K562 (cell line): ENCODE measurements at regions not wholly inside any gene's neighbourhood (a gene's known extent, or its start where the extent isn't known, plus 50 kb on each side); places are given as distances from the start of the nearest gene placed in this dataset.

Experiments
- ATAC-seq: fragments of 200-7000 bp; cut with Tn5 transposase; 3 replicates; pipeline ENCODE4 v1.9.1; 2020; ENCODE audit warnings: moderate library complexity
- BruUV-seq: library from RNA; stranded (reverse); fragments of 400-500 nt; replicated peaks from 2 replicates; lab custom pipeline; 2021; lab: Mats Ljungman, UMichigan
- CTCF ChIA-PET: fragments of 300-600 bp; formaldehyde crosslinking; extraction: SDS; loops from one replicate; lab custom pipeline; 2021; ENCODE audit warnings: low intra/inter-chr PET ratio; lab: Yijun Ruan, JAX
- POLR2A ChIA-PET: fragments of 300-600, 350-650 bp; sonication (Branson Sonifier 250); formaldehyde crosslinking; extraction: SDS; loops from one replicate; lab custom pipeline; 2021; ENCODE audit warnings: antibody characterized with exemption, inconsistent platforms; lab: Yijun Ruan, JAX
- DNase-seq, 4 experiments: peaks; one replicate each; pipeline versions ENCODE4 v3.0.0 to v3.0.0-alpha.2; 2011 to 2018; ENCODE audit warnings: low spot score in 3 of 4, mixed read lengths in 3 of 4; ENCODE audit errors: extremely low read depth in 1 of 4
- FAIRE-seq: peaks from 2 replicates; lab custom pipeline; 2011; peaks lifted over from hg19 to GRCh38; lab: Jason Lieb, UNC
- H2AFZ ChIP-seq: 2 replicates; pipeline ENCODE4 v1.6.0; 2011; ENCODE audit warnings: low read depth, low read length, control low read depth, inconsistent platforms
- H3K27ac ChIP-seq: fragments of 200-600 bp; 3 replicates; pipeline ENCODE4 v1.8.0; 2011; ENCODE audit warnings: low read depth, mild to moderate bottlenecking, control low read depth, inconsistent platforms, low read length, moderate library complexity, mixed read lengths; ENCODE audit errors: extremely low read depth
- H3K27me3 ChIP-seq, 2 experiments: fragments of 300-600 bp in 1 of 2; 2 replicates in 1 of 2; 3 replicates in 1 of 2; pipeline versions ENCODE4 v1.6.0 to v1.8.0; 2011; ENCODE audit warnings: inconsistent platforms in 2 of 2, low read length in 2 of 2, mild to moderate bottlenecking in 1 of 2, mixed read lengths in 1 of 2, moderate library complexity in 1 of 2; ENCODE audit not compliant: control insufficient read depth in 2 of 2, insufficient read depth in 2 of 2
- H3K36me3 ChIP-seq: fragments of 300-600 bp; 3 replicates; pipeline ENCODE4 v1.8.0; 2011; ENCODE audit warnings: mild to moderate bottlenecking, low read length, inconsistent platforms; ENCODE audit not compliant: control insufficient read depth, insufficient read depth
- H3K4me1 ChIP-seq, 2 experiments: fragments of 200-600 bp in 1 of 2; replicated peaks in 1 of 2; 2 replicates in 1 of 2; 3 replicates in 1 of 2; pipeline versions ENCODE4 v1.5.1 to v1.8.0; 2011; ENCODE audit warnings: inconsistent platforms in 2 of 2, low read length in 2 of 2, mild to moderate bottlenecking in 1 of 2, mixed read lengths in 1 of 2, moderate library complexity in 1 of 2; ENCODE audit not compliant: control insufficient read depth in 2 of 2, insufficient read depth in 2 of 2
- H3K4me2 ChIP-seq: 2 replicates; pipeline ENCODE4 v1.6.1; 2011; ENCODE audit warnings: low read length, control low read depth, inconsistent platforms, mixed read lengths; ENCODE audit not compliant: insufficient read depth
- H3K4me3 ChIP-seq: fragments of 200-600 bp; sonication (generic), shearing (Covaris generic); 2 replicates; pipeline ENCODE4 v1.5.1; 2016; ENCODE audit warnings: control low read depth, inconsistent platforms
- H3K79me2 ChIP-seq: fragments of 200-600 bp; 3 replicates; pipeline ENCODE4 v1.8.0; 2011; ENCODE audit warnings: low read length, inconsistent platforms; ENCODE audit not compliant: control insufficient read depth, insufficient read depth
- H3K9ac ChIP-seq, 2 experiments: 2 replicates each; pipeline versions ENCODE4 v1.6.0 to v1.6.1; 2011; ENCODE audit warnings: low read depth in 2 of 2, low read length in 2 of 2, control low read depth in 1 of 2, inconsistent platforms in 1 of 2, mild to moderate bottlenecking in 1 of 2, mixed read lengths in 1 of 2; ENCODE audit not compliant: insufficient read depth in 1 of 2
- H3K9me1 ChIP-seq: one replicate; pipeline ENCODE4 v1.6.0; 2011; ENCODE audit warnings: inconsistent platforms, mild to moderate bottlenecking, low read length, moderate library complexity; ENCODE audit not compliant: control insufficient read depth, insufficient read depth
- H3K9me3 ChIP-seq: replicated peaks from 2 replicates; pipeline ENCODE4 v1.5.1; 2011; ENCODE audit warnings: low read depth, low read length, inconsistent platforms; ENCODE audit not compliant: control insufficient read depth, insufficient read depth
- H4K20me1 ChIP-seq: replicated peaks from 2 replicates; pipeline ENCODE4 v1.6.1; 2011; ENCODE audit warnings: low read length, inconsistent platforms, mixed read lengths; ENCODE audit not compliant: control insufficient read depth, insufficient read depth
- GABPA ChIP-seq: fragments of 200-800 bp; sonication (Bioruptor generic); conservative IDR thresholded peaks from 2 replicates; pipeline ENCODE4 v1.6.1; 2016; ENCODE audit warnings: low read depth, missing genetic modification characterization, missing compliant biosample characterization
- JUN ChIP-seq, 2 experiments: sonication (generic) in 1 of 2; formaldehyde crosslinking in 1 of 2; IDR thresholded peaks; 2 replicates each; pipeline versions ENCODE4 v1.6.1 to v1.8.0; 2012 to 2022; ENCODE audit warnings: borderline replicate concordance in 2 of 2, mild to moderate bottlenecking in 2 of 2, improper control_type of control experiment in 1 of 2, low read depth in 1 of 2, low read length in 1 of 2, missing genetic modification reagents in 1 of 2
- POLR2A ChIP-seq: fragments of 450-650 bp; conservative IDR thresholded peaks from 2 replicates; pipeline ENCODE4 v1.6.1; 2016
- POU5F1 ChIP-seq: fragments of 150-350 bp; IDR thresholded peaks from 2 replicates; pipeline ENCODE4 v1.6.1; 2014; ENCODE audit warnings: borderline replicate concordance, low read length, low read depth, mild to moderate bottlenecking; ENCODE audit not compliant: partially characterized antibody
- TSC22D4 ChIP-seq: fragments of 450-650 bp; IDR thresholded peaks from 2 replicates; pipeline ENCODE4 v1.6.1; 2016; ENCODE audit warnings: missing genetic modification characterization, missing biosample characterization, control low read depth
- ZBTB40 ChIP-seq, 2 experiments: fragments of 450-650 bp in 1 of 2; sonication (generic) in 1 of 2; formaldehyde crosslinking in 1 of 2; IDR thresholded peaks; 2 replicates each; pipeline versions ENCODE4 v1.7.1 to v1.9.0; 2016 to 2022; ENCODE audit warnings: inconsistent platforms in 1 of 2, mild to moderate bottlenecking in 1 of 2, missing genetic modification reagents in 1 of 2
- ZBTB49 ChIP-seq: sonication (generic); formaldehyde crosslinking; IDR thresholded peaks from 2 replicates; pipeline ENCODE4 v1.8.0; 2022; ENCODE audit warnings: missing genetic modification reagents, mild to moderate bottlenecking, borderline replicate concordance
- ZNF133 ChIP-seq: fragments of 250-450 bp; sonication (Bioruptor Pico); IDR thresholded peaks from 2 replicates; pipeline ENCODE4 v1.4.0; 2020; ENCODE audit warnings: mild to moderate bottlenecking
- ZNF165 ChIP-seq: fragments of 250-450 bp; sonication (Bioruptor Pico); IDR thresholded peaks from 2 replicates; pipeline ENCODE4 v1.4.0; 2020; ENCODE audit warnings: borderline replicate concordance
- ZNF586 ChIP-seq: fragments of 450-650 bp; formaldehyde crosslinking; conservative IDR thresholded peaks from 2 replicates; pipeline ENCODE4 v1.4.0; 2020; ENCODE audit warnings: mild to moderate bottlenecking, moderate library complexity
- WGBS: fragments of 100-300 bp; shearing (Covaris generic); methylation state at CpG from one replicate; pipeline ENCODE4 v1.1.6; 2016; ENCODE audit warnings: low coverage, mixed read lengths; ENCODE audit not compliant: insufficient coverage; ENCODE audit errors: missing lambda C conversion rate; 5-methylcytosine and 5-hydroxymethylcytosine counted together
- in situ Hi-C: fragments of 300-500 bp; cut with MboI; formaldehyde crosslinking; loops from 4 replicates; pipeline ENCODE4 v1.15.0; 2018; ENCODE audit warnings: inconsistent platforms, mixed read lengths
- intact Hi-C: fragments of 100-400 bp; cut with micrococcal nuclease; formaldehyde crosslinking; loops from 2 replicates; pipeline ENCODE4 v1.14.2; 2022

GRCh38 chr6:14742171-14742570 is 503.7 kb upstream of the JARID2 start:
- POLR2A ChIA-PET = interaction anchor here (0.7 kb wide), 1 partner anchor 1134 kb away, joined by 3 read pairs; no protein-coding TSS in a partner anchor
- 88% methylated on average over 2 of the region's 2 CpGs for WGBS
- FAIRE-seq (no peak), DNase-seq (no peak), ATAC-seq (no peak)
- Histone ChIP-seq H3K4me2 (no peak overlapping the region), H3K36me3 (no peaks in the 10 kb centered on the region), H3K4me1 (peaks cover 0 to 35% of the 10 kb centered on the region in 2 experiments; a peak in 4 of 5 replicates), H3K27me3 (no peaks in the 10 kb centered on the region), H4K20me1 (no peaks in the 10 kb centered on the region), H3K79me2 (no peaks in the 10 kb centered on the region), H3K9me3 (peaks cover 3% of the 10 kb centered on the region; the same call in 1 of the 2 replicates), H3K9ac (no peak overlapping the region), H3K4me3 (no peak overlapping the region), H3K27ac (no peak overlapping the region), H3K9me1 (no peaks in the 10 kb centered on the region), H2AFZ (peak overlapping the region; percentile 78)
- intact Hi-C loops = no loop called here
- CTCF ChIA-PET = no interaction called here
- in situ Hi-C loops = no loop called here
- no TSS peak for BruUV-seq
- TF ChIP-seq ZNF165 (CRISPR knock-in tag) = no peak
- no peak for TF ChIP-seq TSC22D4 (tag)
- TF ChIP-seq ZBTB49 (CRISPR knock-in tag) = no peak
- TF ChIP-seq GABPA (tag) = no peak
- TF ChIP-seq JUN (IDR thresholded peaks at IDR 0.05; ENCODE audit: borderline replicate concordance, low read depth, low read length) = no peak
- no peak for TF ChIP-seq JUN (CRISPR knock-in tag; IDR thresholded peaks at IDR 0.05; ENCODE audit: borderline replicate concordance)
- TF ChIP-seq POLR2A = no peak
- TF ChIP-seq ZNF586 (CRISPR knock-in tag) = no peak
- TF ChIP-seq POU5F1 = no peak
- TF ChIP-seq ZBTB40 (IDR thresholded peaks at IDR 0.05) = no peak
- no peak for TF ChIP-seq ZBTB40 (CRISPR knock-in tag; IDR thresholded peaks at IDR 0.05)
- no peak for TF ChIP-seq ZNF133 (CRISPR knock-in tag)
